Keratinocyte (primary cell): ENCODE measurements at regions not wholly inside any gene's neighbourhood (a gene's known extent, or its start where the extent isn't known, plus 50 kb on each side); places are given as distances from the start of the nearest gene placed in this dataset.

Experiments used
- DNase-seq: peaks from one replicate; pipeline ENCODE4 v3.0.0-alpha.2; 2011; ENCODE audit warnings: low read depth, missing footprints, low spot score
- FAIRE-seq: peaks from 2 replicates; lab custom pipeline; 2011; peaks lifted over from hg19 to GRCh38; lab: Jason Lieb, UNC
- H2AFZ ChIP-seq: 2 replicates; pipeline ENCODE4 v1.6.0; 2012; ENCODE audit warnings: low read length, control low read depth, inconsistent platforms; ENCODE audit not compliant: control insufficient read depth
- H3K27ac ChIP-seq: 2 replicates; pipeline ENCODE4 v1.5.1; 2011; ENCODE audit warnings: low read length; ENCODE audit not compliant: control insufficient read depth, insufficient read depth
- H3K27me3 ChIP-seq: 3 replicates; pipeline ENCODE4 v1.6.0; 2011; ENCODE audit warnings: low read length; ENCODE audit not compliant: control insufficient read depth, insufficient read depth; ENCODE audit errors: extremely low read depth
- H3K36me3 ChIP-seq, 2 experiments: 2 replicates in 1 of 2; 3 replicates in 1 of 2; pipeline ENCODE4 v1.5.1; 2011; ENCODE audit warnings: low read length in 2 of 2, mild to moderate bottlenecking in 1 of 2; ENCODE audit not compliant: control insufficient read depth in 2 of 2, insufficient read depth in 2 of 2; ENCODE audit errors: extremely low read depth in 1 of 2
- H3K4me1 ChIP-seq: 3 replicates; pipeline ENCODE4 v1.5.1; 2011; ENCODE audit warnings: low read length; ENCODE audit not compliant: control insufficient read depth, insufficient read depth; ENCODE audit errors: extremely low read depth
- H3K4me2 ChIP-seq: 3 replicates; pipeline ENCODE4 v1.6.0; 2011; ENCODE audit warnings: low read depth, low read length; ENCODE audit not compliant: control insufficient read depth, insufficient read depth; ENCODE audit errors: extremely low read depth
- H3K4me3 ChIP-seq, 3 experiments: fragments of 200-600 bp in 1 of 3; sonication (generic) in 1 of 3; 2 replicates in 2 of 3; 3 replicates in 1 of 3; pipeline ENCODE4 v1.5.1; 2011 to 2016; ENCODE audit warnings: low read length in 3 of 3, mild to moderate bottlenecking in 3 of 3, control low read depth in 2 of 3, inconsistent platforms in 1 of 3, low read depth in 1 of 3, mixed read lengths in 1 of 3, mixed run types in 1 of 3, moderate library complexity in 1 of 3; ENCODE audit not compliant: control insufficient read depth in 2 of 3, insufficient read depth in 2 of 3; ENCODE audit errors: extremely low read depth in 1 of 3
- H3K79me2 ChIP-seq: 2 replicates; pipeline ENCODE4 v1.6.0; 2012; ENCODE audit warnings: low read length; ENCODE audit not compliant: control insufficient read depth, insufficient read depth
- H3K9ac ChIP-seq: 3 replicates; pipeline ENCODE4 v1.6.0; 2011; ENCODE audit warnings: low read length; ENCODE audit not compliant: control insufficient read depth, insufficient read depth; ENCODE audit errors: extremely low read depth
- H3K9me1 ChIP-seq: 3 replicates; pipeline ENCODE4 v1.6.0; 2011; ENCODE audit warnings: low read length; ENCODE audit not compliant: control insufficient read depth, insufficient read depth; ENCODE audit errors: extremely low read depth
- H3K9me3 ChIP-seq: 2 replicates; pipeline ENCODE4 v1.5.1; 2012; ENCODE audit warnings: low read depth, low read length; ENCODE audit not compliant: control insufficient read depth
- H4K20me1 ChIP-seq: 3 replicates; pipeline ENCODE4 v1.6.0; 2011; ENCODE audit warnings: low read length; ENCODE audit not compliant: control insufficient read depth, insufficient read depth; ENCODE audit errors: extremely low read depth
- EZH2 ChIP-seq: IDR thresholded peaks from one replicate; pipeline ENCODE4 v1.6.1; 2012; ENCODE audit warnings: inconsistent platforms, mild to moderate bottlenecking, low read length, moderate library complexity
- dilution Hi-C: fragments of 300-500 bp; cut with MboI; formaldehyde crosslinking; loops from one replicate; pipeline ENCODE4 v1.7.0; 2020; ENCODE audit warnings: low sequenced_read_pairs; ENCODE audit not compliant: extremely low pct_ligation_motif_present
- TF ChIP-seq, protein P1 (sequence below), 3 experiments: IDR thresholded peaks in 1 of 3; conservative IDR thresholded peaks in 1 of 3; optimal IDR thresholded peaks in 1 of 3; 2 replicates in 2 of 3; 3 replicates in 1 of 3; pipeline versions ENCODE3 to v1.5.1; 2011; ENCODE audit warnings: low read length in 3 of 3, mild to moderate bottlenecking in 3 of 3, moderate library complexity in 2 of 3, control low read depth in 1 of 3, inconsistent platforms in 1 of 3; ENCODE audit not compliant: insufficient read depth in 2 of 3; ENCODE audit errors: extremely low read depth in 1 of 3

DNA sequence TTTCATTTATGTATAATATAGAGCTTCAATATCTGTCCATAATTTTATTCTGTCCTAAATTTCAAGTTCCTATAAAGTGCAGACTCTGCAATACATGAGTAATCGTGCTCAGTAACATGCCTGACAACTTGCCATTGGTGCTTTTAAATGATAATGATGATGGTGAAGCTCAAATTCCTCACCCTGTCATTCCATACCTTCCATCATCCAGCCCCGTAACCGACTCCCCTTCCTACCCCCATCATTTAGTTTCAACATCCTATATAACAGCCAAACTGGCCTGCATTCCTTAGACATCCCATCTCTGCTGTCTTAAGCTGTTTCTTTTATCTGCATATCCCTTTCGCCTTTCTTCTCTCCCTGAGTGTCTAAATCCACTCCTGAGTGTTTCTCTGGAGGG, 67.2 kb upstream of the DLG1 start:
- Histone ChIP-seq H3K4me2 (no peak overlapping the region), H3K27me3 (no peaks in the 10 kb centered on the region), H3K4me1 (peaks cover 47% of the 10 kb centered on the region), H3K9me1 (no peaks in the 10 kb centered on the region), H3K79me2 (no peaks in the 10 kb centered on the region), H3K9ac (no peak overlapping the region), H3K27ac (no peak overlapping the region), H2AFZ (no peak overlapping the region), H3K4me3 (no peak overlapping the region), H4K20me1 (no peaks in the 10 kb centered on the region), H3K9me3 (peaks cover under 1% of the 10 kb centered on the region), H3K36me3 (no peaks in the 10 kb centered on the region)
- DNase-seq (no peak), FAIRE-seq (no peak)
- TF ChIP-seq EZH2 = no peak
- TF ChIP-seq, protein P1, sequence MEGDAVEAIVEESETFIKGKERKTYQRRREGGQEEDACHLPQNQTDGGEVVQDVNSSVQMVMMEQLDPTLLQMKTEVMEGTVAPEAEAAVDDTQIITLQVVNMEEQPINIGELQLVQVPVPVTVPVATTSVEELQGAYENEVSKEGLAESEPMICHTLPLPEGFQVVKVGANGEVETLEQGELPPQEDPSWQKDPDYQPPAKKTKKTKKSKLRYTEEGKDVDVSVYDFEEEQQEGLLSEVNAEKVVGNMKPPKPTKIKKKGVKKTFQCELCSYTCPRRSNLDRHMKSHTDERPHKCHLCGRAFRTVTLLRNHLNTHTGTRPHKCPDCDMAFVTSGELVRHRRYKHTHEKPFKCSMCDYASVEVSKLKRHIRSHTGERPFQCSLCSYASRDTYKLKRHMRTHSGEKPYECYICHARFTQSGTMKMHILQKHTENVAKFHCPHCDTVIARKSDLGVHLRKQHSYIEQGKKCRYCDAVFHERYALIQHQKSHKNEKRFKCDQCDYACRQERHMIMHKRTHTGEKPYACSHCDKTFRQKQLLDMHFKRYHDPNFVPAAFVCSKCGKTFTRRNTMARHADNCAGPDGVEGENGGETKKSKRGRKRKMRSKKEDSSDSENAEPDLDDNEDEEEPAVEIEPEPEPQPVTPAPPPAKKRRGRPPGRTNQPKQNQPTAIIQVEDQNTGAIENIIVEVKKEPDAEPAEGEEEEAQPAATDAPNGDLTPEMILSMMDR (optimal IDR thresholded peaks at IDR 0.05 in 1 of 3, IDR thresholded peaks at IDR 0.05 in 1 of 3, conservative IDR thresholded peaks at IDR 0.05 in 1 of 3; ENCODE audit: extremely low read depth in 1 of 3, insufficient read depth in 2 of 3, low read length in 3 of 3) = no peak
- dilution Hi-C loops = no loop called here

DNA sequence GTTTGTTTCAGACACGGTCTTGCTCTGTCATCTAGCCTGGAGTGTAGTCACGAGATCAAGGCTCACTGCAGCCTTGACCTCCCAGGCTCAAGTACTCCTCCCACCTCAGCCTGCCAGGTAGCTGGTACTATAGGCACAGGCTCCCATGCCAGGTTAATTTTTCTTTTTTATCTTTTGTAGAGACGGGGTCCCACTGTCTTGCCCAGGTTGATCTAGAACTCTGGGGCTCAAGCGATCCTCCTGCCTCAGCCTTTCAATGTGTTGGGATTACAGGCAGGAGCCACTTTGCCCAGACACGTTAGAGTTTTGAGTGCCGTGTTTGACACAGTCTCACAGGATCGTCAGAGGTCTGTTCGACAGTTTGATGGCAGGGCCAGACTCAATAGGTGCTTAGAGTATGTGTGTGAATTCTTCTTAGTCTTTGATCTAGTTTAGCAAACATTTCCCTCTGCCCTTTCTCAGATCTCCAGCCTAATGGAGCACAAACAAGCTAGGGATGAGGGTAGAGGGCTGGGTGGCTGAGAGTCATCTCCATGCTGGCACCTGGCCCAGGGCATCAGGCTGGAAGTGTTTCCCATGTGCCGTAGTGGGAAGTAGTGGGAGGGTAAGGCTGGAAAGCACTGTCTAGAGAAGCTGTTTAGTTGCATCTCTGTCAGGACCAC, 66.1 kb upstream of the DLG1 start:
- Histone ChIP-seq H3K27ac (no peak overlapping the region), H4K20me1 (no peaks in the 10 kb centered on the region), H3K36me3 (no peaks in the 10 kb centered on the region), H3K4me2 (peak overlapping the region; percentile 10), H3K79me2 (no peaks in the 10 kb centered on the region), H2AFZ (peak overlapping the region; percentile 1), H3K27me3 (no peaks in the 10 kb centered on the region), H3K9me3 (peaks cover 5% of the 10 kb centered on the region), H3K9ac (peak overlapping the region; percentile 6), H3K9me1 (no peaks in the 10 kb centered on the region), H3K4me3 (no peak overlapping the region), H3K4me1 (peaks cover 43% of the 10 kb centered on the region)
- no peak for TF ChIP-seq EZH2
- peak; percentile 88 for FAIRE-seq
- dilution Hi-C loops = no loop called here
- DNase-seq = no peak
